ENCODE measurements at regions not wholly inside any gene's neighbourhood (a gene's known extent, or its start where the extent isn't known, plus 50 kb on each side); places are given as distances from the start of the nearest gene placed in this dataset.

DNA sequence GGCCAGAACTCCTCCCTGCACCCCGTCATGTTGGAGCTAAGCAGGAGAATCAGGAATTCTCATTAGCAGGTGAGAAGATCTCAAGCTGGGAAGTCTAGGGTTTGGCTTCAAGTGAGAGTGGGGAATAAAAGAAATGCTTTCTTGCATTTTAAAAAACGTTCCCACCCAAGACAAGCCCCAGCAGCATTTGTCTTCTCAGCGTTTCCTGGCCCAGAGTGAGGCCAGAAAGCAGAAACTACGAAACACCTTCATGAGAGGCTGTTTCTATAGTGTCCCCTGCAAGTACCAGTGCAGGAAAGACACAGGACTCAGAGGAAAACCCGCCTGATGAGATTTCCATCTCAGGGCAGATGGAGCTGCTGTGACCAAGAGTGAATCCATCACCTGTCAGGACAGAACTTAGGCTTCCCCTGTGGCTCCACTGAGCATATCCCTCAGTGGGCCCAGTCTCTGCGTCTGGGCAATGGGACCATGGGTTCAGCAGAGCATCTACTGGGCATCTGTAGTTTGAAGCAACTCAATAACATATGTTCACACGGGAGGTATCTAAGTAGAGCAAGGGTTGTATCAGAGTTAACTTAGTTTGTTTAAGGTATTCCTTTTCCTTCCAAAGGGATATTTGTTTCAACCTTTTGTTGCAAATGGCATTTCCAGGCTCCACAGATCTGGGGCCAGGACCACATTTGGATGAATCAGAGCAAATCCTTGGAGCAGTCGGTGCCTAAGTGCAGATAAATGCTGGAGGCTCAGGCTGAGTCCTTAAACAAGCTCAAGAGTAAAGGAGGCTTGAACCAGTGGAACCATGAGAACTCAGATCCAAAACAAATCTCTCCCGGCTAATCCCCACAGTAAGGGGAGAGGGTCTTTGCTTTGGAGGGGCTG lies 548.3 kb downstream of the MIAT start:
- DNase-seq (ENCODE audit: low read depth), result no peak

DNA sequence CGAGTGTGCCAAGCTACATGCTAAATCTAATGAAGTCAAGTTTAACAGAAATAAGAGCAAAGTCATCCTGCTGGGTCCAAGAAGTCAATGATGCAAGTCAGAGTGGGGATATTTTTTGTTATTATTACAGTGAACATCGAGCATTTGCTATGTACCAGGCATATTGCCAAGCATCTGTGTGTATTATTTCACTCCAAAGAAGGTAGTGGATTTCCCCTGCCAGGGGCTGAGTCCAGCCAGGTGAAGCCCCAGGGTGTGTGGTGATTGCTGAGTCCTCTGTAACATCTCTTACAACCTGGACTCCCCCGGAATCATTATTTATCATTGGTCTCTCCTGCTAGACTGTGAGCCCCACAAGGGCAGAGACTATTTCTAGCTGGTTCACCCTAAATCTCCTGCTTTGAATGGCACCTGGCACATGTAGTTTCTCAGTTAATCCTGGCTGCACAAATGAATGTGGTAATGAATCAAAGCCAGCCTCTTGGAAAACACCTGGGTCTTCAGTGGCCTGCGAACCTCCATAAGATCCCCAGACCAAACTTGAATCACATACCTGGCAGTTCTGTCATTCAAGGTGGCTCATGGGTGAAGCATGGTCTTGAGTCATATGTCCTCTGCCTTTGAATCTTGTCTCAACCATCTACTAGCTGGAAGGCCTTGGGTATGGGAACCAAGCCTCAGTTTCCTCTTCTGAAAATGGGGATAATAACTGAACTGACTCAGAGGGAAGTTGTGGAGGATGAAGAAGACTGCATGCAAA lies 549.2 kb downstream of the MIAT start:
- no peak for DNase-seq (ENCODE audit: low read depth)

DNA sequence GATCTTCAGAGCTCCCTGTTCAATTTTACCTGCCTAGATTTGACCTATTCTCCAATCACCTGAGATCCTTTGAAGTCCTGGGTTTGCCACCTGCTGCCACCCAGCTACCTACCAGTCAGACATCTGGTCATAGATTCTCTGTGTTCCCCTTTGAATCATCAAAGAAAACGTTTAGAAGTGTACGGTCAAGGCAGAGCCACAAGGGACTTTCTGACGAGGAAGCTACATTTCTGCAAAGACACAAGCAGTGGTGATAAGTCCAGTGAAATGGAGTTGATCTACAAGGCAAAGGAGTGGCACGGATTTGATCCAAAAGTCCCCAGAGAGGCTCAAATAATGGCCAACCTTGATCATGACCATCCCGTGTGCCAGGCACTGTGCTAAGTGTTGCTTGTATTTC lies 549.9 kb downstream of the MIAT start:
- no peak for DNase-seq (ENCODE audit: low read depth)

DNA sequence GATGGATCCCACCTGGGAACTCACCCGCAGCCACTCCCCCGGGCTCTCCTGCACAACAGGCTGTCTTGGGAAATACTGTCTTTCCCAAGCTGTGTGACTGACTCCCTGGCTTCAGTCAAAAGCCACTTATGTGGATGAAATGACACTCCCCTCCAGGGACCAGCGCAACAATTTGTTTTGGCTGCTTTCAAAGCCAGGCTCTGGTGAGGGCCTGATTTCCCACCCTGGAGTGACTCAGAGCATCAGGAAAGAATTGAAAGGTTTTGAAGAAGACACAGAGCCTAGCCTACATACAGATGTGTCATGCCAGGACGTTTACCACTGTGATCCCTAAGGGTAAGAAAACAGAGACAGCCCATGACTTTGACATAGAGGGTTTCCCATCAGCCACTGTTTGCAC lies 550.5 kb downstream of the MIAT start:
- DNase-seq (ENCODE audit: low read depth), result no peak

DNA sequence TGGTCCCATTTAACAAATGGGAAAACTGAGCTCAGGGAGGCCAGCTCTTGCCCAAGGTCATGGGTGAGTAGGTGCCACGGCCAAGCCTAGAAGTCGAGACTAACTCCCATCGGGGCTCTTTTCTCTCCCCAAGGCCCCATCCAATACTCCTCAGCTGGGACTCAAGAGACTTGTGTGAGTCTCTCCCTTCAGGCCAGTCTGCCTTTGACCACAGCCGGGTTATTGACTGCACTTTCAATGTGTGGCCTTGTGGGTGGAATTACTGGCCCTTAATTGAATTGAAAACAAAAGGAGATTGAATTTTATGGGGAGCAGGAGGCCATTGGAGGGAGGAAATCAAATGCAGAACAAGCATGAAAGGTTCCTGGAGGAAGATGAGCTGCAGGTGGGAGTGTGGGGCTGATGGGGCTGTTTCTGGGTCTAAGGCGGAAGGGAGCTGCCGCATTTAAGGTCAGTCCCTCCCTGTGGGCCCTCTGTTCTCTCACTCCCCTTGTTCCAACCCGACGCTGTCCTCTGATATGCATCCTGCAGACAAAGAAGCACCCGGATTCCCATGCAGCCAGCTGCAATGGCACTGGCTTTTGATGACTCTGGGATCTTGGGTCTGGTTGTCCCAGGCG lies 552.8 kb downstream of the MIAT start:
- no peak for DNase-seq (ENCODE audit: low read depth)

DNA sequence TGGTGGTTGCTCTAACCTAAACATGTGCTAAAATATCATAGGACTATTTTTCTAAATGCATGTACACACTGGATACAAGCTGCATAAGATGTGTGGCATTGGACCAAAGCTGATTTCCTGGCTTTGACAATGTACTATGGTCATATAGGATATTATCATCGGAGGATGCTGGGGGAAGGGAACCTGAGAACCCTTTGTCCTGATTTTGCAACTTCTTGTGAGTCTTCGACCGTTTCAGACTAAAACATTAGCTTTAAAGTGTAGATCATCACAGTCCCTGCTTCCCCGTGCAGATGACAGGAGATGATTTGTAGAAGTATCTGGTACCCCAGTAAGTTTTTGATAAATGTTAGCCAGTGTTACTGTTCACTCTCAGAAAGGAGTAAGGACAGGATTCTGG lies 554.7 kb downstream of the MIAT start:
- no peak for DNase-seq (ENCODE audit: low read depth)

DNA sequence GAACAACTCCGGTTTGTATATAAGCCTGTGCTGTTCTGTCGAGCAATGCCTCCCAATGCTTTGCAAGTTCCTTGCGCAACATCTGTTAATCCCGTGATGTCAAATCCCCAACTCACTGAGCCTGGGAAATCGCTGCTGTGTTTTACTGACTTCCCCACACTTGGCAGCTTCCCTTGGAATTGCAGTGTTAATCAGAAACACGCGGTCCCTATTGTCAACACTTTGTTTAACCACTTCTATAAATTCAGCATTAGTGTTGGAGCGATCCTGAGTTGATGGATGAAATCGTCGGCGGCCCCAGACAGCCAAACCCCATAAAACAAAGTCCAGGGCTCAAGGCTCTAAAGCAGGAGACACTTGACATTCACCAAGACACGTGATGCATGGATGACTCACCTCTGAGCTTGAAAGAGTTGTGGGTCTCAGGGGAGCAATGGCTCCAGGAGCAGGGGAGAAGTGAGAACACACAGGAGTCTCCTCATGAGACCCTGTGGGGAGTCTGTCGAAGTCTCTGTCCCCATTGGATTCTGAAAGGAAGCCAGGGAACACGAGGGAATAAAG lies 555.3 kb downstream of the MIAT start:
- DNase-seq (ENCODE audit: low read depth), result no peak

DNA sequence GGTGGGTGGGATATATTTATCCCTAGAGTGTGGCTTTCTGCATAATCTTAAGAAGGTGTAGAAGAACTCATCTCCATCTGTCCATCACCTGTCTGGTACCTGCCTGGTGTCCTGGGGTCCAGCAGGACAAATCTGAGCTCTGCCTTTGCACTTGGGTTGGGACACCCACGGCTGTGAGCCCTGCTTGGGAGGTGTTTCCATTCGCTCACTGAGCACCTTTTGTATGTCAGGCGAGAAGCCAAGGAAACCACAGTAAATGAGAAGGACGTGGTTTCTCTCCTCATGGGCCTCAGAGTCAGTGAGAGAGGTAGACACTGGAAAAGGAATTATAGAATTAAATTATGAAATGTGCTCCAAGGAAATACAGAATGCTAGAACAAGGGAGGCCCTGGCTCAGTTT lies 555.9 kb downstream of the MIAT start:
- DNase-seq (ENCODE audit: low read depth), result no peak

DNA sequence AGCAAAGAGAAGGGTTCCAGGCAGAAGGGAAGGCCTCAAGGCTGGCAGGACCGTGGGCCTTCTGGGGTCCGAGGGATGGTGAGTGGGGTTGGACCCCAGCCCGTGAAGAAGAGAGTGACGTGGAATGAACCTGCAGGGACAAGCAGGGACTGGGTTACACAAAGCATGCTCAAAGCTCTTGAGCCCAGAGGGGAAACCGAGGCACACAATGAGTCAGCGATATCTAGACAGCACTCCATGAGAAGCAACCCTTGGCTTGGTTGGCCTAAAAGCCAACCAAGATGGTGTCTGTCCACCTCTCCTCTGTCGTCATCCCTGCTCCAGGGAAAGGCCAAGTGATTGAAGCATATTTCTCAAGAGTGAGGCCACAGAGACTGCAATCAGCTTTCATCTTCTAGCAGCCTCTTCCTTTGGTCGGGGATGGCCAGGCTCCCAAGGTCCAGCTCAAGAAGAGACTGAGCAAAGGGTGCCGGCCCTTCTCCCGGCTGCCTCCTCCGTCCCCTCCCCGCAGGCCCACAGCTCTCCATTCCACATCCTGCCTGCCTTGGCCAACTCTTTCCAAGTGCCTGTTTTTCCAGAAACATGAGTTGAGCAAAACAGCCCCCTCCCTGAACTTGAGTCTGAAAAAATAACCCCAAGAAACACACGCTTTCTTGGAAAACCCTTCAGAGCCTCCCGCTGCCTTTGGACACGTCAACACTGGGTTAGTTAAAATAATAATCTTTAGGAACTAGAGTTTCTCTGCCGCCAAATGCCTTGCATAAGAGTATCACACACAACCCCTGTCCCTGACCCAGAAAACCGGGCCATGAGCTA lies 556.6 kb downstream of the MIAT start:
- no peak for DNase-seq (ENCODE audit: low read depth)

DNA sequence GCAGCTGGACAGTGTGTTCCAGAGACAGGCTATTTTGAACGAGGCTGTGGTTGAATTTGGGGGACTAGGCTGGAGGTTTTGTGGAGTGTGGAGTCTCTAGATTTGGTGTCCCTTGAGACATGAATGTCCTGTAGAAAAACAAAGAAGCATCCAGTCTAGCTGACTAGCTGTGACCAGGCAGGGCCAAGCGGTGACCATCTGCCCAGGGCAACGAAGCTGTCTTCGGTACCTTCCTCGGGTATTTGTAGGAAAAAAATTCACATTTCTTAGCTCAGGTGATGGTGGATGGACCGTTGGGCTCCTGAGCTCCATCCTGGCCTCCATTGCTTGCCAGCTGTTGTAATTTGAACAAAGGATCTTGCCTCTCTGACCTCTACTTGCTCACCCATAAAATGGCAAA lies 557.3 kb downstream of the MIAT start:
- no peak for DNase-seq (ENCODE audit: low read depth)

DNA sequence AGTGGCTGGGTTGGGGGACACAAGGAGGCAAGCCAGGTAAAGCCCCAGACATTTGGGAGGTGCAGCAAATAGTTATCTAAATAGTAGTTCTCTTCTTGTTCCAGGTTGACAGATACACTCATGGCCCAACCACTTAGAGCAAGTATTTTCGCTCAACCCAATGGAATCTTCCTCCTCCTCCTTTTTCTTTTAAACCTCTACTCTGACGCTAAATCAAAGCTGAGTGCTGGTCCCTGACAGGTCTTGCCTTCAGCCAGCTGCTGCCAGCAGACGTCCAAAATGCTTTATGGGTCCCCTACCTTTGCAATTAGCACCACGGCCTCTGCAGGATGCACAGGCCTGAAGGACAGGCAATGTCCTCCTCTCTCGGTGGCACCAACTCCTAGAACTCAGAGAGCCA lies 558.5 kb downstream of the MIAT start:
- no peak for DNase-seq (ENCODE audit: low read depth)

DNA sequence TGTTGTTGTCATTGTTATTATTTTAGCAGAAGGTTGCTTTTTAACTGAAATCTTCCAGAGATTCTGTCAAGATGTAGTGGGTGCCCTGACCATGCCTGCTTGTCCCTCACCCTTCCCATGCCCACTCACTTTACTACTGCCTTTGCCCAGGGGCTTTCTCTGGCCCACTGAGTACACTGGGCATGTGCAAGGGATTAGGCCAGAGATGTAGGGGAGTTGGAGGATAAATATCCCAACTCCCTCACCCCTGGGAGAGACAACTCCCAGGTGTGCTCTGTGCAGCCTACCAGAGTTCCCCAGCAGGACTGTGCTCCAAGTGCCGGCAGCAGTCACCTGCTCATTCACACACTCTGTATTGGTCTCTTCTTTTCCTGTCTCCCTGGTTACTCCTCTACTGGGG lies 559.1 kb downstream of the MIAT start:
- no peak for DNase-seq (ENCODE audit: low read depth)

DNA sequence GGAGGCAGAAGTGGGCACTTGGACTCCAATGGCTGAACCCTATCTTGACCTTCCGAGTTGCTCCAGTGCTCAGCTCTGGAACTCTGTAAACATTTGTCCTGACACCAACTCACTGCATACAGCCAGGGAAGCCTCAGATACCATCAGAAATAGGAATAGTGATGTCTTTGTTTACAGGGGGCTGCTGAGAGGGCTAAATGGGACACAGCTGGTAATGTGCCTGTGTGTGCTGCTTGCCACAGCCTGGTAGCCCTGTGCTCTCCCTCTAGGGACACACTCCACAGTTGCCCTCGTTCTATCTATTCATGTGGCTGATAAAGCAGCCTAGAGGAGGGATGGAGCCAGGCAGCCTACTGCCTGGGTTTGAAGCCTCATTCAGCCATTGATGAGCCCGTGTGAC lies 559.8 kb downstream of the MIAT start:
- DNase-seq (ENCODE audit: low read depth), result no peak

DNA sequence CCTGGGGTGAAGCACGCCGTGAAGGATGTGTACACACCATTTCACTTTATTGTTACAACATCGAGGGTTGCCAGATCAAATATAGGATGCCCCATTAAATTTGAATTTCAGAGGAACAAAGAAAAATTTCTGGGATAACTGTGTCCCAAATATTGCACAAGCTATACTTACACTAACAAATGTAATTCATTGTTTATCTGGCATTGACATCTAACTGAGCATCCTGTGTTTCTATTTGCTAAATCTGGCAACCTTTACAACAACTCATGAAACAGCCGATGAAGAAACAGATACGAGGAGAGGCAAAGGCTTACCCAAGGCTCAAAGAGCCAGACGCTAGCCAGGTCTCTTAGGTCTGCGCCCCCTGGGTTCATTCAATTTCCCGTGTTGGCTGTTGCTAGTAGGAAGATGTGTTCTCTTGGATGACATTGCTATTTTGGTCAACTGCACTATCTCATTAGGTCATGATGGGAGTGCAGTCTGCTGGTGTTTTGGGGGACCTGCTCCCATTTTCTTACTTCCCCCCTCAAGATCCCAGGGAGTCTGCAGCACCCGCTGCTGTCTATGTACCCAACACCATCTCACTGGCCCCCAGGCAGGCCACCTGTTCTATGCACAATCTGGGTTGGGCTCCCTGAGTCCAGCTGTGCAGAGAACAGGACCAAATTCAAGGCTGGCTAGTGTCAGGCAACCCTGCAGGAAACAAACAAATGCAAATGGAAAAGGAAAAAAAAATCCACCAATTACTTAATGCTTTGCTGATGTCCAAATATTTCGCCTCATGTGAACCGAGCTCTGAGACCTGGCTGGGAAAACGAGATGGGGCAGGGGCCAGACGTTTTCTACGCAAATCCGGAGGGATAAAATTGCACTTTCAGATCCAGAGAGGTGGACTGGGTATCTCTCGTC lies 560.9 kb downstream of the MIAT start:
- DNase-seq (ENCODE audit: low read depth), result no peak

DNA sequence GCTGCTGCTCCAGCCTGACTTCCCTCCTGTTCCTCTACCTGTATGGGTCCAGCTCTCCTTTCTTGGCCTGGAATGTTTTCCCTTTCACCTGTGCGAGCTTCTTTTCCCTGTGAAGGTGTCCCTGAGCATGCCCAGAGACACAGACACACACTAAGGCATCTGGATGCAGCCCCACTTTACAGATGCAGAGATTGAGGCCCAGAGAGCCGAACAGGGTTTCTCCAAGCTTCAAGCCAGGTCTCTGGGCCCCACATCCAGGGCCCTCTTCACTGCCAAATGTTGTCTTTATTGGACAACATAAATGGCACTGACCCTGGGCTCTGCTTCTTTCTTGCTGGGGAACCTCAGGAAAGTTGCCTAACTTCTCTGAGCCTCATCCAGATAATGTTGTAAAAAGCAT lies 561.6 kb downstream of the MIAT start:
- DNase-seq (ENCODE audit: low read depth), result no peak

DNA sequence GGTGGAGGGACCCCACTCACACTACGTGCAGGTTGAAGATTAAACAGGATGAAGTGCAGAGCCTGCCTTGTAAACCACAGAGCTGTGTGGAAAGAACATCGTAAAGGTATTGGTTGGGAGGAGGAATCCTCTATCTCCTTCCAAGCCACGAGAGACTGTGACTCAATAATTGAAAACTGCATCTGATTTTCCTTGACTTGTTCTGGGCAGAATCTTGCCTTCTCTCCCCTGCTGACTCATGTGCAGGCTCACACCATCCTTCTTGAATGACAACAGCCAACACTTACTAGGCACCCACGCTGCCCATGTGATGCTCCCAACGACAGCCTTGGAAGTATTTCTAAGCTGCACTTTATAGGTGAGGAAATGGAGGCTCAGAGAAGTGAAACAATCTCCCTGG lies 563.0 kb downstream of the MIAT start:
- no peak for DNase-seq (ENCODE audit: low read depth)

DNA sequence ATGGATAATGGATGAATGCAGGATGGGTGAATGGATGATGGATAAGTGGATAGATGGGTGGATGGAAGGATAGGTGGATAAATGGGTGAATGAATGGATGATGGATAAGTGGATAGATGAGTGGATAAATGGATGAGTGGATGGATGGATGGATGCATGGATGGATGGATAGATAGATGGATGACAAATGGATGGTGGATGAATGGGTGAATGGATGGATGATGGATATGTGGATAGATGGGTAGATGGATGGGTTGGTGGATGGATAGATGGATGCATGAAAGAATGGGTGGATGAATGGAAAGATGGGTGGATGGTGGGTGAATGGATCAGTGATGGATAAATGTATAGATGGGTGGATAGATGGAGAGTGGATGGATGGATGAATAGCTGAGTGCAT lies 564.8 kb downstream of the MIAT start:
- DNase-seq (ENCODE audit: low read depth), result no peak

DNA sequence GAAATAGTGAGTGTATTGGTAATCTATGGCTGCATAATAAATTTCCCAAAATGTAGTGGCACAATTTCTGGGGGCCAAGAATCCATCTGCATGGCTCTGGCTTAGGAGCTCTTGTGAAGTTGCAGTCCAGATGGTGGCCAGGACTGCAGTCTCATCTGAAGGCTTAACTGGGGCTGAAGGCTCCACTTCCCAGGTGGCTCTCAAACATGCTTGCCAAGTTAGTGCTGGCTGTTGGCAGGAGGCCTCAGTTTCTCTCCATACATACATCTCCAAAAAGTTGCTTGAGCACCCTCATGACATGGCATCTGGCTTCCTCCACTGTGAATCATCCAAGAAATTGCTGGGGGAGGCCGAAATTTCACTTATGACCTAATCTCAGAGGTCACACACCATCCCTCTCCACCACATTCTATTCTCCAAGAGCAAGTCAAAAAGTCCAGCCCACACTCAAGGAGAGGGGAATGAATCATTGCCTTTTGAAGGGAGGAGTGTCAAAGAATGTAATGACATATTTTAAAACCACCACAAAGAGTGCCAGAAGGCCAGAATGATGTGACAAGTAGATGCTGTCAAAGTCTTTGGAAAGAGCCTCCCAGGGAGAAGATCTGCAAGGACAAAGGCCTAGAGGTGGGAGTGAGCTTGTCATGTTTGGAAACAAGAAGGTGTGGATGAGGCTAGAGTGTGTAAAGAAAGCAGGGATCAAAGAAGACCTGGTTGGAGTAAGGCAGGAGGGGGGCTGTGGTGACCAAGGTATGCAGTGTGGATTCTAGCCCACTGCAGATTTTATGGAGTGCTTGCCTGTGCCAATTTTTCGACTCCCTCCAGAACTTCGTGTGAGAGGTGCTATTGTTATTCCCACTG lies 566.2 kb downstream of the MIAT start:
- no peak for DNase-seq (ENCODE audit: low read depth)

DNA sequence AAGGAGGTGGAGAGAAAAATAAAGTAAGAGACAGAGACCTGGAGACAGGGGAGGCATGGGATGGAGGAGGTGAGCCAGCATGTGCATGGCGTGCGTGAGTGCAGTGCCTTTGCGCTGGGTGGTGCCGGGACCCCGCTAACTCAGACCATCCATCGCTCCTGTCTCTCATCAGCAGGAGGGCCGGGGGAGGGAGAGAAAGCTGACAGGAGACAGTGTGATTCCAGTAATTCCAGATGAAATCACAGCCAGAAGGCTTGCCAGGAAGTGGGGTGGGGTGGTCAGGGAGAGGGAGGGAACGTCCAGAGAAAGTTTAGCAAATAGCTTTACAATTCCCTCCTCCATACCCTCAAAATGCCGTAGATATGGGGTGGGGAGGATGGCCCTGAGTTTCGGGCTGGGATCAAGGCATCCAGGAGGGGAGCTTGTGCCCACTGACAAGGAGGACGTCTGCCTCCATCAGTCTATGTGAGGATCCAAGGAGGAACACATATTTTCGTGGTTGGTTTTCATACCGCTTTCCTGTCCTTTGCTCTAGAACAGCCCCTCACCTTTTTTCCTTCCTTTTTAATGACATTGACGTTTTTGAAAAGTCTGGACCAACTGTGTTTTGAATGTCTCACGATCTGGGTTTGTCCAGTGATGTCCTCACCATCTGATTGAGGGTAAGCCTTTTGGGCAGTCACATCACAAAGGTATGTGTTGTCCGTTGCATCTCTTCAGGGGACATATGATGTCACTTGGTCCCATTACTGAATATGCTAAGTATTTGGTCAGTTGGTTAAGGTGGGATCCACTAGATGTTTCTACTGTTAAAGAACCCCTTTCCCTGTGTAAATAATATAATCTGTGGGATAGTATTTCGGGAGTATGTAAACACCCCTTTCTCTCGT lies 567.3 kb downstream of the MIAT start:
- no peak for DNase-seq (ENCODE audit: low read depth)

Measured in CMK (cell line).